Epithelial cell of prostate (primary cell): ENCODE measurements at regions not wholly inside any gene's neighbourhood (a gene's known extent, or its start where the extent isn't known, plus 50 kb on each side); places are given as distances from the start of the nearest gene placed in this dataset.
A peak's percentile ranks its signal among the peaks of the same experiment; 100 is the strongest.
"Not testable (repeated sequence)": the region's sequence is repeated elsewhere in the genome, so short reads cannot be mapped to it uniquely, and the experiment has no call there.

Experiments
- DNase-seq: peaks from one replicate; pipeline ENCODE4 v3.0.0-alpha.2; 2011; ENCODE audit warnings: low read depth, low spot score
- H3K27ac ChIP-seq: fragments of 450-650 bp; 2 replicates; pipeline ENCODE4 v1.5.1; 2017; ENCODE audit warnings: mild to moderate bottlenecking

- H3K27ac ChIP-seq, result no peak overlapping the region
- no peak for DNase-seq
These were observed 106.4 kb upstream of the MARK1 start for GRCh38 chr1:220421508-220421907.

DNA sequence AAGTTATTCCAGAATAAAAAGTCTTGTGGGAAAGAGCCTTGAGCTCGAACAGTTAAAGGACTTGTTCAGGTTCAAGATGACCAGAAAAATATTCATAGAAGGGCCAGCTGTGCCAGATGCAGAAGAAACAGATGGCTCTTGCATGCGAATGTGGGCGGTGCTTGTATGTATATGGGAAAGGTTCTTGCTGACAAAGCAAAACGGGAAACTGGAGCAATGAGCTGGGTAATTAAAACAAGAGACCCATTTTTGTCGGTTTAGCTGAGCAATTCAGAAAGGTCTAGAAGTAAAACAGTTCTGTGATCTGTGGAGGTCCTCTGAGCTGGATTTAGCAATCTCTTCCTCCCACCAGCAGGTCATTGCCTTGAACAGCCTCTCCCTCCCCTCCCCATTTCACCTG is 107.2 kb upstream of the MARK1 start:
- no peak for DNase-seq
- no peak overlapping the region for H3K27ac ChIP-seq

DNA sequence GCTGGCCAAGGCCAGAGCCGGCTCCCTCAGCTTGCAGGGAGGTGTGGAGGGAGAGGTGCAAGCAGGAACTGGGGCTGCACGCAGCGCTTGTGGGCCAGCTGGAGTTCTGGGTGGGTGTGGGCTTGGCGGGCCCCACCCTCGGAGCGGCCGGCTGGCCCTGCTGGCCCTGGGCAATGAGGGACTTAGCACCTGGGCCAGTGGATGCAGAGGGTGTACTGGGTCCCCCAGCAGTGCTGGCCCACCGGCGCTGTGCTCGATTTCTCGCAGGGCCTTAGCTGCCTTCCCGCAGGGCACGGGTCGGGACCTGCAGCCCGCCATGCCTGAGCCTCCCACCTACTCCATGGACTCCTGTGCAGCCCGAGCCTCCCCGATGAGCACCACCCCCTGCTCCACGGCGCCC is 115.6 kb upstream of the MARK1 start:
- H3K27ac ChIP-seq, DNase-seq: not testable (repeated sequence)

- H3K27ac ChIP-seq, result no peak overlapping the region
- DNase-seq, result no peak
These were observed 117.3 kb upstream of the MARK1 start for GRCh38 chr1:220410611-220411010.

GRCh38 chr1:220409771-220410595 is 118.0 kb upstream of the MARK1 start:
- DNase-seq, result no peak
- no peak overlapping the region for H3K27ac ChIP-seq

DNA sequence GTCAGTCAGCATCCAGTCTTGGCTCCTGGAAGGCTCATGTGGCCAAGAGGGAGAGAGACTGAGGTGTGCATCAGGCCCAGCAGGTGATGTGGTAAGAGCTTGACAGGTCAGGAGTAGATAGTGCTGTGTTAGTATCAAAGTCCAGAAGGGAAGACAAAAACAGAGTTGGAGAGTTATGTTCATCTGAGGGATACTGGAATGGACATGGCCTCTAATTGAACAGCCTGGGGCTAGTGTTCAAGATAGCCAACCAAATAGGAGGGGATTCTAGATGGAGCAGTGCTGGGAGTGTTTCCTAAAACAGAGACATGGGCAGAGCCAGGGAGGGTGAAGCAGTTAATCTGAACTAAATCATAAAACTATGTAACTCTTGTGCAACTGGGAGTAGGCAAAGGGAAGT is 120.7 kb upstream of the MARK1 start:
- DNase-seq, result no peak
- no peak overlapping the region for H3K27ac ChIP-seq

- no peak for DNase-seq
- H3K27ac ChIP-seq, result no peak overlapping the region
These were observed 126.0 kb upstream of the RAB3GAP2 start for GRCh38 chr1:220398238-220398637.

DNA sequence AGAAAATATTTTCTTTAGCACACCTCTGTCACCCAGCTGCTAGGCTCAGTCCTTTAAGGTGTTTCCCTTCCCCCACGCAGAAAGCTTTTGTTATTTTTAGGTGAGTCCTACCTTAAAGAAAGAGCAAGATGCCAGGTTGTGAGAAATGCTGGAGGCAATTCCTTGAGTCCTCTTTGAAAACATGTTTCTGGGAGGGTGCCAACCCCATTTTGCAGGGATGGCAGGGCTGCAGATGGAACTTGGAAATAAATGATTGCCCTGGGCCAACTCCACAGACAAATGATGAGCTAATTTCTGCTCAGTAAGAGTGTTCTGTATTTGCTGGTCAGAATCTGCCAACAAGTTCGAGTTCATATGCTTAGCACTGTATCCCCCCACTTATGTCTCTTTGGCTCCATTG is 119.2 kb upstream of the RAB3GAP2 start:
- H3K27ac ChIP-seq, result no peak overlapping the region
- no peak for DNase-seq

DNA sequence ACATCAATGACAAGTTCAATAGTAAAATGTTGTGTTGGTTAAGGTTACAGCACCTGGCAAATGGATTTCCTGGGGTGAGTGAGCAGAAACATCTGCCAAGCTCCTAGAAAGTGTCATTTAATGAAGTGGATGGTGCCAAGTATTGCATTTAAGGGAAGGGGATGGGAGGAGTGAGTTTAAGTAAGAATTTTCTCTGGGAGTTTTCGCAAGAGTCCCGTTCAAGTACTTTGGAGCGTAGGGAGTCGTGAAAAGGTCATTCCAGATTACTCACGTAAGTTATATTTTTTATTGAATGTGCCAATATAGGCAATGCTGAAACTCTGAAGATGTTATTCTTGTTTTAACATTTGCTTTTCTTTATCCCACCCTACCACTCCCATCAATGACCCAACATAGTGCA is 117.4 kb upstream of the RAB3GAP2 start:
- no peak overlapping the region for H3K27ac ChIP-seq
- no peak for DNase-seq

GRCh38 chr1:220386494-220387195 is 114.4 kb upstream of the RAB3GAP2 start:
- DNase-seq, result no peak
- H3K27ac ChIP-seq, result no peak overlapping the region

DNA sequence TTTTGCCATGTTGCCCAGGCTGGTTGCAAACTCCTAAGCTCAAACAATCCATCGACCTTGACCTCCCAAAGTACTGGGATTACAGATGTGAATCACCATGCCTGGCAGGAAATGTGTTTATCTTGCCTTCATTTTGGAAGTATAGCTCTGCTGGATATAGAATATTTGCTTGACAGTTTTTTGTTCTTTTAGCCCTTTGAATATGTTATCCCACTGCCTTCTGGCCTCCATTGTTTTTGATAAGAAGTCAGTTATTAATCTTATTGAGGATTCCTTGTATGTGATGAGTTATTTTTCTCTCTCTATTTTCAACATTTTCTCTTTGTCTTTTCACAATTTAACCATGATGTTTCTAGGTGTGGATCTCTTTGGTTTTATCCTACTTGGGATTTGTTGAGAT is 112.9 kb upstream of the RAB3GAP2 start:
- H3K27ac ChIP-seq, result no peak overlapping the region
- no peak for DNase-seq

DNA sequence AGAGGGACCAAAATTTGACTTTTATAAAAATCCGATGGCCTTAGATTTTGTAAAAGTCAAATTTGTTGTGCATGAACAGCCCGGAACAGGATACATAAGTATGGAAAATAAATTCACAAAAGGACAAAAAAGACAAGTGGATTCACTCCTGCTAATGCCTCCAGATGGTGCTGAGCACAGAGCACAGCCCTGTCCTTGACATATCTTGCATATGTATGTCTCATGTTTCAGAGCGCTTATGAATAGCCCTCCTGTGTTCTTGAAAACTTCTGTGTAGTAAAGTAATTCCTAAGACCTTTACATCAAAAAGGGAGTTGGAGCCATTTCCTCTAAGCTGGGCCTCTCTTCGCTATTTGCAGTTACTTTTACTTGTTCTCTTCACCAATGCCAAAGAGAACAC is 110.7 kb upstream of the RAB3GAP2 start:
- no peak for DNase-seq
- H3K27ac ChIP-seq, result no peak overlapping the region

GRCh38 chr1:220380885-220381284 is 108.6 kb upstream of the RAB3GAP2 start:
- no peak overlapping the region for H3K27ac ChIP-seq
- no peak for DNase-seq

DNA sequence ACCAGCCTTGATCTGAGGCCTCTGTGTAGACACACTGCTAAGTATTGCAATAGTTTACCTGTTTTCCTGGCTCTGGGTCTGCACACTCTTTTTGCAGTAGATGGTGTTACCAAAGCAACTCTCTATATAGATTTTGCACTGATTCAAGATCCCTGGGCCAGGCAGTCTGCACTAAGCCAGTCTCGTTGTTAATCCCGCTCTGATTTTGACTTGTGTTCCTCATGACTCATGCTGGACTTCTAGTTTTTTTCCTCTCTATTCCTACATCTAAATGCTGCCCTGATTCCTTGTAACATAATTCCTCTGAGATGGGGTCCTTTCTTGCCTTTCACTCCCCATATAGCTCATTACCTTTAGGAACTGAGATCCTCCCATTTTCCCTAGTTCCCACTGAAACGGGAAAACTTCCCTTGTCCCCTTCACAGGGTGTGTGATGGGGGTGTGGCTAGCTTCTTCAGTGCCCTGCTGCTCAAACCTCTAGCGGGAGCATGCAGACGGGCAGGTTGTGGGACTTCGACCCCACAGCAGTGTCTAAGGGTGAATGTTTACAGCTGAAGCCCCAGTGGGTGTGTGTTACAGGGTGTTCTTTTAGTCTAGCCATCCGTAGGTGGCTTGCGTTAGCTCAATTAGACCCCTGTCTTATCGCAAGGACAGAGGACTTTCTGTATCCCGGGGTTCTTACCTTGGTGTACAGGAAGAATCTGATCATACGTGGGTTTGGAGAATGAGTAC is 106.5 kb upstream of the RAB3GAP2 start:
- DNase-seq, result no peak
- H3K27ac ChIP-seq, result no peak overlapping the region

DNA sequence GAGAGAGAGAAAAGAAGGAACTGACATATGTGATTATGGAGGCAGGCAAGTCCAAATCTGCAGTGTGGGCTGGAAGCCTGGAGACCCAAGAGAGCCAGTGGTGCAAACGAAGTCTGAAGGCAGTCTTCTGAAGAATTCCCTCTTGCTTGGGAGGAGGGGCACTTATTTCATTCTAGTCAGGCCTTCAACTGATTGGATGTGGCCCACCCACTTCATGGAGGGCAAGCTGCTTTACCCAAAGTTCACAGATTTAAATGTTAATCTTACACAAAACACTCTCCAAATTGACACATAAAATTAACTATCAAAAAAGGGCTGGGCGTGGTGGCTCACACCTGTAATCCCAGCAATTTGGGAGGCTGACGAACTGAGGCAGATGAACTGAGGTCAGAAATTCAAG is 103.5 kb upstream of the RAB3GAP2 start:
- H3K27ac ChIP-seq, result no peak overlapping the region
- DNase-seq, result no peak

GRCh38 chr1:220374449-220374848 is 102.2 kb upstream of the RAB3GAP2 start:
- no peak for DNase-seq

GRCh38 chr1:220372451-220372850 is 100.2 kb upstream of the RAB3GAP2 start:
- H3K27ac ChIP-seq, result no peak overlapping the region
- no peak for DNase-seq

More at GRCh38 chr1:220374449-220374848, 102.2 kb upstream of the RAB3GAP2 start:
- H3K27ac ChIP-seq, result no peak overlapping the region

- no peak overlapping the region for H3K27ac ChIP-seq
- no peak for DNase-seq
These were observed 99.1 kb upstream of the RAB3GAP2 start for GRCh38 chr1:220371324-220371723.

GRCh38 chr1:220370041-220370700 is 97.9 kb upstream of the RAB3GAP2 start:
- DNase-seq, result peak; percentile 87
- peak overlapping the region; percentile 61 for H3K27ac ChIP-seq

DNA sequence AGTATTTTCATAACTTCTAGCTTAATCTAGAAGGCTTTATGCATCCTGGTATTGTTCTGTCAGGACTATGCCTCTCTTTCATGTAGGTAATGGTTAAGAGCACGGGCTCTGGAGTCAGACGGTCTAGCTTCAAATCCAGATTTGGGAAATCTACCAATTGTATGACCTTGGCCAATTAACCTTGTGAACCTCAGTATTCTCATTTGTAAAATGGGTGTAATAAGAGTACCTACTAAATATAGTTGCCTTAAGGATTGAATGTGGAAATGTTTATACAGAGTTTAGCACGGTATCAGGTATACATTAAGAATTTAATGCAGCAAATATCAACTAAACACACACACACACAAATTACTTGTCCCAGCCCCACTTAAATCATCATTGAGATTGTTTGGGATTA is 97.3 kb upstream of the RAB3GAP2 start:
- peak overlapping the region; percentile 61 for H3K27ac ChIP-seq
- no peak for DNase-seq
